Retinal pigment epithelial cell (primary cell): ENCODE measurements at regions not wholly inside any gene's neighbourhood (a gene's known extent, or its start where the extent isn't known, plus 50 kb on each side); places are given as distances from the start of the nearest gene placed in this dataset.
A peak's percentile ranks its signal among the peaks of the same experiment; 100 is the strongest.

Experiments
- DNase-seq: peaks from one replicate; pipeline ENCODE4 v3.0.0-alpha.2; 2010; ENCODE audit warnings: low read depth
- H3K4me3 ChIP-seq: 2 replicates; pipeline ENCODE4 v1.5.1; 2011; ENCODE audit warnings: mild to moderate bottlenecking, low read length, control low read depth, moderate library complexity
- CTCF ChIP-seq: conservative IDR thresholded peaks from 2 replicates; pipeline ENCODE4 v1.5.1; 2011; ENCODE audit warnings: low read depth, low read length, control low read depth, inconsistent platforms

GRCh38 chr2:64750001-64750816 lies 96.5 kb upstream of the SERTAD2 start:
- TF ChIP-seq CTCF, result no peak
- no peak for DNase-seq

GRCh38 chr2:64750817-64751285 lies 97.1 kb upstream of the SERTAD2 start:
- peak; percentile 99 for DNase-seq
- H3K4me3 ChIP-seq, result peak overlapping the region; percentile 81

More at GRCh38 chr2:64750001-64750816, 96.5 kb upstream of the SERTAD2 start:
- H3K4me3 ChIP-seq, result peak overlapping the region; percentile 81

DNA sequence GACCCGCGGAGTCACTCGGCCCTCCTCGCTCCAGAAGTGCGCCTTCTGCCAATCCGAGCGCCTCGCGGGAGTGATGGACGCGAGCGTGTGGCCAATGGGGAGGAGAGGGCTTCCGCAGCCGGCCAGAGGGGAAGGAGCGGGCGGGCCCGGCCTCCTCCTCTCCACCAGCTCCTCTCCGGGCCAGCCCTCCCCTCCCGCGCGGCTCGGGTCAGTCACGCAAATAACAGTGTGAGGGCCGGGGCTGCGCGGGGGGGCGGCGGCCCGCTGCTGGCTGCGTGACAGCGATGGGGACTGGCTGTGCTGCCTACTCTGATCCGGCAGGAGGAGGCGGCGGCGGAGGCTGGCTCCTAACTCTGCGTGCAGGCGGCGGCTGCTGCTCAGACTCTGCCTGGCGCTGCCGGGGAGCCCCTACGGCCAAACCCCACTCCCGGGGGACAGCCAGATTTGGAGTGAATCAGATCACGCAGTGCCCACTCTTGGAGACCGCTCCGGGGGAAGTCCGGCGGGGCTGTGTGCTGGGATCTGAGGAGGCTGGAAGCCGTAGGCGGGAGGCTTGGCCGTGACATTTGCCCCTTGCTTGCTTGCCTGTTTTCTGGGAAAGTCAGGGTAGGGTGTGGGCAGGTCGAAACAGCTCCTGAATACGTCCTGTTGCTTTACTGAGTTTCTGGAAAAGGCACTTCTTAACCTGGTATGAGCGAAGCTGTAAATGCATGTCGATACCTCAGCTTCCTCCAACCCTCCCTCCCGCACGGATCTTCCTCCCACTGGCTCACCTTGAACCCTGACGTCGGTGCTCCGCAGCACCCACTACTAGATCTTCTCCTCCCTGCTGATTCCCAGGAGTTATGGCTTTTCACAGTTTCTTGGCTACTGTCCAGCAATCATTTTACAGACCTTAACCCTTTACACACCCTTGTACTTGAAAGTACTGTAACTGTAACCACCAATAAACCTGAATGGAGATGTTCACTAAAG lies 97.9 kb upstream of the SERTAD2 start:
- peak; percentile 24 for TF ChIP-seq CTCF
- peak; percentile 54 for DNase-seq
- peak overlapping the region; percentile 62 for H3K4me3 ChIP-seq

More at GRCh38 chr2:64750817-64751285, 97.1 kb upstream of the SERTAD2 start:
- no peak for TF ChIP-seq CTCF

GRCh38 chr2:64753399-64753798 lies 99.7 kb upstream of the SERTAD2 start:
- no peak for TF ChIP-seq CTCF
- DNase-seq, result no peak
- no peak overlapping the region for H3K4me3 ChIP-seq

- no peak overlapping the region for H3K4me3 ChIP-seq
- no peak for DNase-seq
- TF ChIP-seq CTCF, result no peak
These were observed 100.9 kb upstream of the SERTAD2 start for GRCh38 chr2:64754570-64754969.

DNA sequence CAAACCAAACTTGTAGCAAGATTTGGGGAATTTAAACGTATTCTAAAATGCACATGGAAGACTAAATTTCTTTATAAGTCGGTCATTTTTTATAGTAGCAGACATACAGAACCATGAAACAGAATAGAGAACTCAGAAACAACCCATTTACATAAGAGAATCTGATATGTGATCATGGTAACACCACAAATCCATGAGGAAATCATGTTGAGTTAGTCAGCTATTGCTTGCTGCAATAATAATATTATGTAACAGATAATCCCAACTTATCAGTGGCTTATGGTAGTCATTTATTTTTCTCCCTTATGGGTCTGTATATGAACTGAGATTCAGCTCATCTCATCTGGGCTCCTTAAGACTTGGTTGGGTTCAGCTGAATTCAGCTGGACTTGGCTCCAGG lies 103.4 kb upstream of the SERTAD2 start:
- no peak overlapping the region for H3K4me3 ChIP-seq
- DNase-seq, result no peak
- TF ChIP-seq CTCF, result no peak
